GM18907 (cell line): ENCODE measurements at regions not wholly inside any gene's neighbourhood (a gene's known extent, or its start where the extent isn't known, plus 50 kb on each side); places are given as distances from the start of the nearest gene placed in this dataset.

Source experiments
- ATAC-seq: cut with Tn5 transposase; IDR thresholded peaks from one replicate; pipeline ENCODE4 v1.9.1; 2021; ENCODE audit warnings: mild to moderate bottlenecking, moderate library complexity; ENCODE audit not compliant: unreplicated experiment

- no peak for ATAC-seq
Observed at GRCh38 chr20:39309458-39309857, 347.3 kb downstream of the DHX35 start.

- no peak for ATAC-seq
Observed at GRCh38 chr20:39302312-39302711, 340.2 kb downstream of the DHX35 start.

- no peak for ATAC-seq
Observed at GRCh38 chr20:39299783-39300182, 337.6 kb downstream of the DHX35 start.

GRCh38 chr20:39298571-39299506, 336.7 kb downstream of the DHX35 start:
- no peak for ATAC-seq

DNA sequence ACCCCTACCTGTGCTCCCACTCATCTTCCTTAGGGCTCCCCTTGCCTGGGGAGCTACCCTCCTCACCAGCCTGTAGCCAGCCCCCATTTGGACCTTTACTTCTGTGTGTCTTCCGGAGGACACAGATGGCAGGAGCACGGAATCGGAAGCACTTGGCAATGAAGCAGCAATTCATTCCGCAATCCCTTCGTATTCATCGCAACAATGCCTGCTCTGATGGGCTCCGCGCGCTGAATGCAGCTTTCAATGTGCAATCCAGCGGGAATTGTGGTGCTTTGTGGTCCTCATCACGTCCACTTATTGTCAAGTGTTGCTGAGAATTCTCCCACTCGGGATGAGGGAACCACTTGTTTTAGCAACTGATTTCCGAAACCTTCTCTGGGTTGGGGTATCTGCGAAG, 336.0 kb downstream of the DHX35 start:
- ATAC-seq = no peak

- ATAC-seq = no peak
Observed at GRCh38 chr20:39295301-39295700, 333.2 kb downstream of the DHX35 start.

GRCh38 chr20:39294137-39294725, 332.1 kb downstream of the DHX35 start:
- ATAC-seq = no peak

- ATAC-seq = no peak
Observed at GRCh38 chr20:39292193-39292736, 330.1 kb downstream of the DHX35 start.

GRCh38 chr20:39291301-39291700, 329.2 kb downstream of the DHX35 start:
- no peak for ATAC-seq

DNA sequence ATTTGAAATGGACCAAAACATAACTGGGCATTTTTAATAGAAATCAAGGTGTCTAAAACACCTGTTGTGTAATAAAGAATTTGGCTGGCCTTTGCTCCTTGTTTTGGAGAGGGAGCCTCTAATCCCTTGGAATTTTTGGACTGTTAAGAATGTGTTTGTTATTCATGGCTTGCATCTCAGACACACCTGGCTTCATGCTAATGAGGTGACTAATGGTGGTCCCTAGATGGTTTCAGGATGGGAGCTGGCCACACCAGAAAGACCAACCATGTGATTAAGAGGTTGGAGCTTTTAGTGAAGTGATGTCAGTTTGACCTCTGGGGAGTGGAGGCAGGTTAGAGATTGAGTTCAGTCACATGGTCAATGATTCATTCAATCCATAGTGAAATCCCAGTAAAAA, 328.4 kb downstream of the DHX35 start:
- no peak for ATAC-seq

DNA sequence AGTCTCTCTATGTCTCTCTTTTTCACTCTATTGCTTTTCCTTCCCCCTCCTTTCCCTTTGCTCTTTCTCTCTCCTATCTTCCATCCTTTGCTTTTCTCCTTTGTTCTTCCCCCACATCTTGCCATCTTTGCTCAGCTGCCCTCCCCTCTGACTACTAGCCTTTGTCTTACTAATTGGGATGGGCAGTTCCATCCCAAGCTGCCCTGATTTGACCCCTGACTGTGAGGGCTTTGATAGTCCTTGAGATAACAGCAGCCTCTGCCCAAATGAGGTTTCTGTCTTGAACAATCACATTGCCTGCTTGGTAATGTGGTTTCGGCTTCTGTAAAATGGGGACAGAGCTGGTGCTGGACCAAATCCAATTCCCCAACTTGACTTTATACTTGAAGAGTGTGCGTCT, 327.7 kb downstream of the DHX35 start:
- ATAC-seq = no peak

- ATAC-seq = no peak
Observed at GRCh38 chr20:39289316-39289715, 327.2 kb downstream of the DHX35 start.

GRCh38 chr20:39283464-39283863, 321.3 kb downstream of the DHX35 start:
- no peak for ATAC-seq

GRCh38 chr20:39282619-39283092, 320.5 kb downstream of the DHX35 start:
- no peak for ATAC-seq

DNA sequence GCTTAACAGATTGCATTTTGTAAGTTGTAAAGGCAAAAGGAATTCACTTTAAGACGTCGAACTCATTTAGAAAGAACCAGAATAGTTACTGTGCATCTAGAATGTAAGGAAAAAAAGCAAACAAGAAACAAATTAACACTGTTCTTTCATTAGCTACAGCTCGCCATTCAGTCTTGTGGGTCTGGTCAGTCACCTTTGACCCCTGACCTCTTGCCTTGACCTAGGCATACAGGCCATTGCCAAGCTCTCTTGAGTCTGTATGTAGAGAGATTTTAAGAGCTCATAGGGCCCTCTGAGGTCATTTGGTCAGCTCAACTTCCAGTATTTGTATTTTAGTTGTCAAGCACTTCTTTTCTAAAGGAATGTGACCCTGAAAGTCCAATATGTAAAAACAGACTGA, 318.7 kb downstream of the DHX35 start:
- no peak for ATAC-seq

GRCh38 chr20:39278230-39278788, 316.2 kb downstream of the DHX35 start:
- ATAC-seq = no peak

GRCh38 chr20:39277185-39277584, 315.0 kb downstream of the DHX35 start:
- no peak for ATAC-seq

DNA sequence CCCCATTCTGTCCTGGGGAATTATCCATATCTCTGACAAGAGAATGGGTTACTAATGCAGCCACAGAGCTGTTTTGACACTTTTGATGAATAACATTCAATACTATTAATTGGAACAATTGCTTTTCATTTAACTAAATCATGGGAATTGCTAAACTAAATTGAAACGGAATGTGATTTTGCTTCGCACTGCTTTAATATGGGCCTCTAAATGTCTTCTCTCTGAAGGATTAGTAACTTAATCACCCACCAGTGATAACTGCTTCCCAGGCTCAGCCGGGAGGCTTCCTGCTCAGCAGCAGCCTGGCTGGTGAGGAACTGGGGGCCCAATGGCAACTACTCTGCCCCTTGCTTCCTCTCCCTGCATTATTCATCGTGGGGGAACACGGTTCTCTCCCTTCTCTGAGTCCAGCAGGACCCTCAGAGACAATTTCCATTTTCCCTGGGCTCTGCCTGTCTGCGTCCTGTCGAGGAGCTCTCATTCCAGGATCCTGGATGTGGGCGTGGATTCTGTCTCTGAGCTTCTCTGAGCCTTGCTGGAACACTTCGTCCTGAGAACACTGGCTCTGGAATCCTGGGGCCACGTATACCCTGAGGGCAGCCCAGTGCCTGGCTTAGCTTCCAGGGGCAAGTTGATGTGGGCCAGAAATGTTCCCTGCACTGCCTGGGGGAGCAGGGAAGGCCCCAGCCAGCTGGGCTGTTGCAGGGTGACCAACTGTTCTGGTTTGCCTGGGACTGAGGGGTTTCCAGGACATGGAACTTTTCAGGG, 308.9 kb downstream of the DHX35 start:
- no peak for ATAC-seq

DNA sequence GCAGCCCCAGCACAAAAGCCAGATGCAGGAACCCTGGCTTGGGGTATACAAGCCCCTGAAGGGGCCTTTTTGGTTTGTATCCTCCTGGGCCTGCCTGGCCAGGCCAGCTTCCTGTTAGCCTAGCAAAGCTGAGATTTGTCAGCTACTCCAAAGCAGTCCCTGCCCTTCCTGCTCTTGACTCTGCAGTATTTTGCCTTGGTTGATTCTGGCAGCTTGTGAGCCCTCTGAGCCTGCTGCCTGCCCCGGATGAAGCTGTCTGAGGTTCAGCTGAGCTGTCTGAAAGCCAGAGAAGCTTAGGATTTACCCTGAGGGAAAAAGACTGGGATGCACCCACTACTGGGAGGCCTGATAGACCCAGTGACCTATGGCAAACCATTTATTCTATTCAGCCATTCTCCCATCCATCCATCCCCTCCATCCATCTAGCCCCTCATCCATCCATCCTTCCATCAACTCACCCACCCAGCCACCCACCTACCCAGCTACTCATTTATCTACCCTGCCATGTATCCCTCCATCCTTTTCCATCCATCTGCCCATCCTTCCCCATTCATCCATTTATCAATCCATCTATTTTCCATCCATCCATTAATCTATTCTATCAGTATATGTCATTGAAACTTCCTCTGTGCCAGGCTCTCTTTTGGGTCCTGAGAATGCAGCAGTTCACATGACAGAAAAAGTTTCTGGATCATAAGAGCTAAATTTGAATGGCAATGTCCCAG, 307.5 kb downstream of the DHX35 start:
- ATAC-seq = no peak

DNA sequence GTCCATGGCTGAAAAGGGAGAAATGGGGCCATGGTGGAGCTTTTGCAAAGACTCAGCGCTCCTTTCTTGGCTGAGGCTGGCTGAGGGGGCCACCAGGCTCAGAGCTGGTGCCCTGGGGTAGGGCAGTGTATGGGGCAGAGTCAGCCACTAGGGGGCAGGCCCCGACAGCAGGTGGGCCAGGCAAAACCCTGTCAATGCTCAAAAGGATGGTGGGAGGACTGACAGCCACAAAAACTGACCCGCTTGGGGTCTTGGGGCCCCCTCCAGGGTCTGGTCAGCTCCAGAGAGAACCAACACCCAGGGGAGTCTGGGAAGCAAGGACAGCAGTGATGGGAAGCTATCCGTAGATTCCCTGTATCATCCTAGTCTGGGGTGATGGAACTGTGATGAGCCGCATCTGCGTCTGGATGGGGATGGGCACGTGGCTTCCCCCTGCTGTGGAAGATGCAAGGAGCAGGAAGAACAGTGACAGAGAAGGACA, 306.9 kb downstream of the DHX35 start:
- ATAC-seq = no peak
